Amniotic epithelial cell (primary cell): ENCODE measurements at regions not wholly inside any gene's neighbourhood (a gene's known extent, or its start where the extent isn't known, plus 50 kb on each side); places are given as distances from the start of the nearest gene placed in this dataset.
A peak's percentile ranks its signal among the peaks of the same experiment; 100 is the strongest.
"Not testable (repeated sequence)": the region's sequence is repeated elsewhere in the genome, so short reads cannot be mapped to it uniquely, and the experiment has no call there.

Source experiments
- DNase-seq: peaks from one replicate; pipeline ENCODE4 v3.0.0-alpha.2; 2010; ENCODE audit warnings: low read depth

GRCh38 chr6:126811321-126811720 lies 307.1 kb upstream of the RSPO3 start:
- DNase-seq = no peak

DNA sequence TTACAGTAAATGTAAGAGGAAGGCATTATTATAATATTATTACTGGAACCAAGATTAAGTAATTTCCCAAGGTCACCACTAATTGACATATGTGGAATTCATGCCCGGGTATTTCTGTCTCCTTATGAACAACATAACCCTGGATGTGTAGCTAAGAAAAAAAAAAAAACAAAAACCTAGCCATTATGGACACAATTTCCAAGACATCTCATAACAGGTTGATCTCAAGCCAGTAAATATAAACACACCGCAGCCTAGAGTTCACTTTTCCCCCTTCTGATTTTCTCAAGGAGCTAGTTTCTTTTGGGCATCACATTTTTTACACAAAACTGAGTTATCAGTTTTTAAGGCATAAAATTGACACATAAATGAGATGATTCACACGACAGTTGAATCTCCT lies 306.5 kb upstream of the RSPO3 start:
- no peak for DNase-seq

GRCh38 chr6:126812651-126813050 lies 305.8 kb upstream of the RSPO3 start:
- DNase-seq = peak; percentile 22

- no peak for DNase-seq
Measured at GRCh38 chr6:126820634-126821033, 297.8 kb upstream of the RSPO3 start.

- no peak for DNase-seq
Measured at GRCh38 chr6:126821706-126822105, 296.8 kb upstream of the RSPO3 start.

DNA sequence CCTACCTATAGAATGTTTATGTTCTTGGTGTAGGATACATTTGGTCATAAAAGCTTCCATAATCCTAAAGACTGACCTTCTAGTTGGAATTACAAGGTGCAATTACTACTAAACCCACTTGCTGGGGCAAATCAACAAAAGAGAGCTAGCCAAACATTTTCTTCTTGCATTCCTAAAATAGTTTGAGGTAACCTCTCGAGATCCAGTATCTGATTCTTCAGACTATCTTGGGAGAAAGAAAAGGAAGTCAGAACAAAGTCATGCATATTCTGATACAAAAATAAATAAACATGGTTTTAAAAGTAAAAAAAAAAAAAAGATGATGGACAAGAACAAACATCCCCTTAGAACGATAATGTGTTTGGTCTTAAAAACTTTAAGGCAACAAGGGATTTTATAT lies 294.2 kb upstream of the RSPO3 start:
- DNase-seq = peak; percentile 18

- DNase-seq = no peak
Measured at GRCh38 chr6:126824815-126825214, 293.7 kb upstream of the RSPO3 start.

- DNase-seq = peak; percentile 39
Measured at GRCh38 chr6:126826166-126826714, 292.2 kb upstream of the RSPO3 start.

DNA sequence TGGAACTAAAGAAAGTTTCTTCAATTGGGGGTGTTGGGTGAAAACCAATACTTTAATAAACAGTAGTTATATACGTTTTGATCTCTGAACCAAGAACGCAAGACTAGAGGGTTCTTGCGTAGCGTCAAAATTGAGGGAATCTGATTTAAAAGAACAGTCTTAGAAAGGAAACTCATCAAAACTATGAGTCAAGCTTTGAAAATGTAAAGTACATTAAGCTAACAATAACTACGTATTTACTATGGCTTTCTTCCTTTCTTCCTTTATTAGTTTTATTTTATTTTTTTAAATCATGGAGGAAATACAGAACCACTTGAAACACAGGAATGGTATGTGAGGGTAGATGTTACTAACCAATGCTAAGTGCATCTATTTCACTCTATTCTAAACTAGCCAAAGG lies 287.0 kb upstream of the RSPO3 start:
- no peak for DNase-seq

GRCh38 chr6:126842769-126843168 lies 275.7 kb upstream of the RSPO3 start:
- DNase-seq = no peak

DNA sequence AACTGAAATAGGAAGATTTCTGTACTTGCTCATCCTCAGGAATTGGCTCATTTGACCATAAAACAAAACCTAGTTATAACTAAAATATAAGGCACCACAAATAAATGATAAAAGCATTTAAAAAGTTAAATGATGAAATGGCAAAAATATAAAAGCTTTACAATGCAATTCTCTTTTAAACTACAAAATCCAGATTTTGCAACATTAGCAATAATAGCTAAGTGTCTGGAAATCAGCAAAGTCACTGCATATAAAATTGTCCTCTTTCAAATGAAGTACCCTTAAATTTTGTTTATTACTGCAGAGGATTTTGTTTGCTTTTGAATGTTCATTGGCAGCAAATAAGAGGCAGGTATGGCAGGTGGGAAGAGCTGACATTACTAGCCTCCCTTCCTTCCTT lies 270.4 kb upstream of the RSPO3 start:
- DNase-seq = no peak

DNA sequence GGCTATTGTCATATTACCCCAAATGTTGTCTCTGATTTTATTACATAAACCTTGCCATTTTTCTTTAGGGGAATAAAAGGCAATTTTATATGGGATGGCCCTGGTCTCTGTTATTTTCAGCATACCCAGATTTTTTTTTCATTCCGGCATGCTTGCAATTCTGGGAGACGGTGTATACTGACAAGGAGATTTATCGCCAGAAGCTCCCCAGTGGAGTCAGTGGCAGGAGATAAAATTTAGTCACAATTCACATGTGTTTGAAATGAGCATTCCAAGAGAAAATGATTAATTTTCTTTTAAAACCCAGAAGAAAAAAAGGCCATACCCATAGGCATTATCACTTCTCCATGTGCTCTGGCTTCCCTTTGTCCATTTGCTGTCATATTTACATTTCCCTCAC lies 250.8 kb upstream of the RSPO3 start:
- DNase-seq = no peak

- no peak for DNase-seq
Measured at GRCh38 chr6:126873351-126873750, 245.1 kb upstream of the RSPO3 start.

GRCh38 chr6:126873791-126874190 lies 244.7 kb upstream of the RSPO3 start:
- DNase-seq = no peak

- no peak for DNase-seq
Measured at GRCh38 chr6:126876446-126876845, 242.0 kb upstream of the RSPO3 start.

GRCh38 chr6:126880964-126881363 lies 237.5 kb upstream of the RSPO3 start:
- DNase-seq = no peak

- peak; percentile 67 for DNase-seq
Measured at GRCh38 chr6:126886106-126886505, 232.4 kb upstream of the RSPO3 start.

GRCh38 chr6:126888727-126889725 lies 229.4 kb upstream of the RSPO3 start:
- no peak for DNase-seq

DNA sequence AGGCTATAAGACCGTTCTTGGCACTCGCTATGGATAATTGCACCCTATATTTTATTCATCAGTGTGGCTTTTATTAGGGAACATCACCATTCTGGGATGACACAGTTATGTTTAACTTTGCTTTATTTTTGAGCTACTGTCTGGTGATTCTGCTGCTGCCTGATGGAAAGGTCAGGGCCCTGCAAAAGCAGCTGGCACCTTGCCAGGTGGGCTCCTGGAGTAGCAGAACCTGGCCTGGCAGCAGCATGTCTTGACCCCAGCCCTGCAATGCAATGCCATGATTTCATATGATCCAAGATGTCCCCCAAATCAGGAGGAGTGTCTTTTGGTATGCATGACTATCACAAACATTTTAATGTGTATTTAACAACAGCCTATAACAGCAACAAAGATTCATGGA lies 228.4 kb upstream of the RSPO3 start:
- no peak for DNase-seq

GRCh38 chr6:126891158-126891557 lies 227.3 kb upstream of the RSPO3 start:
- DNase-seq = no peak

GRCh38 chr6:126892869-126893268 lies 225.6 kb upstream of the RSPO3 start:
- not testable (repeated sequence) for DNase-seq

DNA sequence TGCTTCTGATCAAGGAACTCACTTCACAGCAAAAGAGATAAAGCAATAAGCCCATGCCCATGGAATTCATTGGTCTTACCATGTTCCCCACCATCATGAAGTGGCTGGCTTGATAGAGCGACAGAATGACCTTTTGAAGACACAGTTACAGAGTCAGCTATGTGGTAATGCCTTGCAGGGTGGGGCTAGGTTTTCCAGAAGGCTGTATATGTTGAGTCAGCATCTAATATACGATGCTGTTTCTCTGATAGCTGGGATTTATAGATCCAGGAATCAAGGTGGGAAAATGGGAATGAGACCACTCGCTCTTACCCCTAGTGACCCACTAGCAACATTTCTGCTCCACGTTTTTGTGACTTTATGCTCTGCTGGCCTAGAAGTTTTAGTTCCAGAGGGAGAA lies 220.7 kb upstream of the RSPO3 start:
- no peak for DNase-seq

DNA sequence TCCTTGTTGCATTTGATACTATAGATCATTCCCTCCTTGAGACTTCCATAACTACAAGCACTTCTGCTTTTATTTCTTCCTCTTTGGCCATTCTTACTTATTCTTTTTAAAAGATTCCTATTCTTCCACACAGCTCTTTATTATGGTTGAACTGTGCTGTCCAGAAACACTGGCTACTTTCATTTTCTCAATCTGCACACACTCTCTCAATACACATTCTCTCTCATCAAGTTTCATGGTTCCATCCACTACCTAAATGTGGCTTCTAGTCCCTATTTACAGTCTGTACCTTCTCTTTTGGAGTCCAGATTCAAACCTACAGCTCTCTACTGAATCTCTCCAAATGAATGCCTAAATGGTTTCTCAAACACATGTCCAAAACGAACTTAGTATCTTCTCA lies 214.3 kb upstream of the RSPO3 start:
- DNase-seq = no peak

DNA sequence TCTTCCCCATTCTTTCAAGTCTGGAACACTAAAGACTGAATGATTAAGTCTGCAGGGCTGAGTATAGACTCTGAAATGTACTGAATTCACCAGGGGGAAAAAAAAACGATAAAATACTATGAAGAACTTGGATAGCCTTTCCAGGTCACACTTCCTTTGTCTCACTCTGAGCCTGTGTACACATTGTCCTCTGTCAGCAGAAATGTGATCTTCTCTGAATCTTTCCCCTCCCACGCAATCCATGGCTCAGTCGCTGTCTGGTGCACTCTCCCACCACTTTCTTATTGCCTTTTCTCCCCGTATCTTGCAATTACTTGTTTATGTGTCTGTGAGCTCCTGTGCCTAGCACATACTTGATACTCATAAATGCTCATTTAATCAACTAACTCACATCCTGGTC lies 212.6 kb upstream of the RSPO3 start:
- peak; percentile 36 for DNase-seq
